ENCODE measurements at regions not wholly inside any gene's neighbourhood (a gene's known extent, or its start where the extent isn't known, plus 50 kb on each side); places are given as distances from the start of the nearest gene placed in this dataset.

- no peak overlapping the region for H3K23ac ChIP-seq (ENCODE audit: insufficient read length, low read depth, low read length)
- H3K4me1 ChIP-seq (ENCODE audit: insufficient read depth, low read length), result no peaks in the 10 kb centered on the region
- WGBS (ENCODE audit: extremely low coverage, insufficient read length, low lambda C conversion rate), result no CpG with 5 or more reads among the region's 1 CpG
- H3K18ac ChIP-seq (ENCODE audit: insufficient read length, low read depth, low read length), result no peak overlapping the region
- H2BK20ac ChIP-seq (ENCODE audit: low read depth, low read length, poor library complexity, severe bottlenecking), result no peak overlapping the region
- no peak overlapping the region for H2BK12ac ChIP-seq (ENCODE audit: insufficient read length, low read depth, low read length)
- H4K5ac ChIP-seq (ENCODE audit: insufficient read length, low read depth, low read length), result no peak overlapping the region
- no peak overlapping the region for H3T11ph ChIP-seq (ENCODE audit: low read length)
- H2BK15ac ChIP-seq (ENCODE audit: low read depth, low read length), result no peak overlapping the region
- no peak overlapping the region for H3K4me3 Mint-ChIP-seq
- H3K79me2 ChIP-seq (ENCODE audit: insufficient read depth, low read length), result no peaks in the 10 kb centered on the region
- no peaks in the 10 kb centered on the region for H3K27me3 Mint-ChIP-seq (ENCODE audit: low read depth)
- H3K27ac Mint-ChIP-seq, result no peak overlapping the region
- no peak overlapping the region for H2AFZ ChIP-seq (ENCODE audit: low read length)
- no peak overlapping the region for H3K4me2 ChIP-seq (ENCODE audit: insufficient read depth, insufficient read length, low read length)
- no peak overlapping the region for H2BK120ac ChIP-seq (ENCODE audit: low read depth, low read length, poor library complexity, severe bottlenecking)
- no peaks in the 10 kb centered on the region for H3K9me3 Mint-ChIP-seq
- H3K9me3 ChIP-seq (ENCODE audit: control insufficient read depth, low read depth, low read length), result no peaks in the 10 kb centered on the region
- no peaks in the 10 kb centered on the region for H3K23me2 ChIP-seq (ENCODE audit: insufficient read length, low read depth, low read length, poor library complexity, severe bottlenecking)
- H4K91ac ChIP-seq (ENCODE audit: insufficient read length, low read depth, low read length), result no peak overlapping the region
- H4K20me1 ChIP-seq (ENCODE audit: control insufficient read depth, insufficient read depth, insufficient read length), result no peaks in the 10 kb centered on the region
- TF ChIP-seq, protein P1, sequence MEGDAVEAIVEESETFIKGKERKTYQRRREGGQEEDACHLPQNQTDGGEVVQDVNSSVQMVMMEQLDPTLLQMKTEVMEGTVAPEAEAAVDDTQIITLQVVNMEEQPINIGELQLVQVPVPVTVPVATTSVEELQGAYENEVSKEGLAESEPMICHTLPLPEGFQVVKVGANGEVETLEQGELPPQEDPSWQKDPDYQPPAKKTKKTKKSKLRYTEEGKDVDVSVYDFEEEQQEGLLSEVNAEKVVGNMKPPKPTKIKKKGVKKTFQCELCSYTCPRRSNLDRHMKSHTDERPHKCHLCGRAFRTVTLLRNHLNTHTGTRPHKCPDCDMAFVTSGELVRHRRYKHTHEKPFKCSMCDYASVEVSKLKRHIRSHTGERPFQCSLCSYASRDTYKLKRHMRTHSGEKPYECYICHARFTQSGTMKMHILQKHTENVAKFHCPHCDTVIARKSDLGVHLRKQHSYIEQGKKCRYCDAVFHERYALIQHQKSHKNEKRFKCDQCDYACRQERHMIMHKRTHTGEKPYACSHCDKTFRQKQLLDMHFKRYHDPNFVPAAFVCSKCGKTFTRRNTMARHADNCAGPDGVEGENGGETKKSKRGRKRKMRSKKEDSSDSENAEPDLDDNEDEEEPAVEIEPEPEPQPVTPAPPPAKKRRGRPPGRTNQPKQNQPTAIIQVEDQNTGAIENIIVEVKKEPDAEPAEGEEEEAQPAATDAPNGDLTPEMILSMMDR (conservative IDR thresholded peaks at IDR 0.05), result no peak
- no peak overlapping the region for H2AK5ac ChIP-seq (ENCODE audit: insufficient read length, low read length)
- no peak overlapping the region for H3K14ac ChIP-seq (ENCODE audit: insufficient read depth, low read length)
- no peak overlapping the region for H2BK5ac ChIP-seq (ENCODE audit: insufficient read length, low read length)
- no peak overlapping the region for H4K8ac ChIP-seq (replicated peaks; ENCODE audit: insufficient read length, low read depth, low read length)
- no peaks in the 10 kb centered on the region for H3K27me3 ChIP-seq (ENCODE audit: insufficient read depth, low read length)
- no peak for DNase-seq
- H3K27ac ChIP-seq (ENCODE audit: insufficient read length, low read depth, low read length), result no peak overlapping the region
- peaks cover 4 to 8% of the 10 kb centered on the region in 2 experiments for H3K4me1 Mint-ChIP-seq
- no peak overlapping the region for H3K4ac ChIP-seq (ENCODE audit: low read depth, low read length)
- no peak overlapping the region for H3K56ac ChIP-seq (ENCODE audit: insufficient read length, low read depth, low read length)
- H3K79me1 ChIP-seq (ENCODE audit: insufficient read depth, low read depth, low read length, poor library complexity, severe bottlenecking), result no peaks in the 10 kb centered on the region
- no peaks in the 10 kb centered on the region for H3K36me3 Mint-ChIP-seq (ENCODE audit: insufficient read depth in 1 of 3, low read depth in 3 of 3)
- no peak overlapping the region for H3K9ac ChIP-seq (ENCODE audit: extremely low read depth, insufficient read length, low read length)
Observed at GRCh38 chr4:23298371-23298770, 591.5 kb downstream of the PPARGC1A start.
